ENCODE measurements at regions not wholly inside any gene's neighbourhood (a gene's known extent, or its start where the extent isn't known, plus 50 kb on each side); places are given as distances from the start of the nearest gene placed in this dataset.

DNA sequence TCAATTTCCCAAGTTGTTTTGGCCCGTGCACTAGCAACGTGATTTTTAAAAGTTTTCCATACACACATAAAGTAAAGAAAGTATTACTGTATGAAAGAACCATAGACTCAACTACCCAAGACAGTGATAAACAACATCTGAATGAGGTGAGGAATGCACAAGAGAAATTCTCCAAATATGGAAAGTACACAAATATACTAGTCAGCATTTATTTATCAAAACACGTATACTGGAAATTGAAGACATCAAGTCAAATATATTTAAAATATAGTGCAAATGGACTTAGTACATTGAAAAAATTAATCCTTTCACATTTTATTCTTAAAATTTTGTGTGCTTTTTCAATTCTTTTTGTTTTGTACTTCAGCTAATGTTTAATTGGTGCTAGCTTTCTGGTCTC, 143.6 kb downstream of the ARL4A start (continued):
- TF ChIP-seq ETS1 (IDR thresholded peaks at IDR 0.05), result no peak
- no peak for TF ChIP-seq EZH2phosphoT487 (IDR thresholded peaks at IDR 0.05; ENCODE audit: unreplicated experiment)
- TF ChIP-seq CREB1 (CRISPR knock-in tag; IDR thresholded peaks at IDR 0.05; ENCODE audit: low read depth), result no peak
- TF ChIP-seq JUNB (IDR thresholded peaks at IDR 0.05; ENCODE audit: unreplicated experiment), result no peak
- TF ChIP-seq NANOG (IDR thresholded peaks at IDR 0.05; ENCODE audit: borderline replicate concordance), result no peak

GRCh38 chr7:12833829-12834228, 146.4 kb downstream of the ARL4A start:
- TF ChIP-seq EZH2phosphoT487 (IDR thresholded peaks at IDR 0.05; ENCODE audit: unreplicated experiment), result no peak
- no peak for TF ChIP-seq CREB1 (CRISPR knock-in tag; IDR thresholded peaks at IDR 0.05; ENCODE audit: low read depth)
- TF ChIP-seq ZNF331 (CRISPR knock-in tag; IDR thresholded peaks at IDR 0.05; ENCODE audit: low read depth), result no peak
- no peak for TF ChIP-seq POLR2AphosphoS5 (IDR thresholded peaks at IDR 0.05; ENCODE audit: low read depth)
- TF ChIP-seq EZH2 (IDR thresholded peaks at IDR 0.05; ENCODE audit: low read depth, unreplicated experiment), result no peak
- no peak for TF ChIP-seq CTCF (conservative IDR thresholded peaks at IDR 0.05; ENCODE audit: low read depth in 2 of 2)
- TF ChIP-seq, protein P1, sequence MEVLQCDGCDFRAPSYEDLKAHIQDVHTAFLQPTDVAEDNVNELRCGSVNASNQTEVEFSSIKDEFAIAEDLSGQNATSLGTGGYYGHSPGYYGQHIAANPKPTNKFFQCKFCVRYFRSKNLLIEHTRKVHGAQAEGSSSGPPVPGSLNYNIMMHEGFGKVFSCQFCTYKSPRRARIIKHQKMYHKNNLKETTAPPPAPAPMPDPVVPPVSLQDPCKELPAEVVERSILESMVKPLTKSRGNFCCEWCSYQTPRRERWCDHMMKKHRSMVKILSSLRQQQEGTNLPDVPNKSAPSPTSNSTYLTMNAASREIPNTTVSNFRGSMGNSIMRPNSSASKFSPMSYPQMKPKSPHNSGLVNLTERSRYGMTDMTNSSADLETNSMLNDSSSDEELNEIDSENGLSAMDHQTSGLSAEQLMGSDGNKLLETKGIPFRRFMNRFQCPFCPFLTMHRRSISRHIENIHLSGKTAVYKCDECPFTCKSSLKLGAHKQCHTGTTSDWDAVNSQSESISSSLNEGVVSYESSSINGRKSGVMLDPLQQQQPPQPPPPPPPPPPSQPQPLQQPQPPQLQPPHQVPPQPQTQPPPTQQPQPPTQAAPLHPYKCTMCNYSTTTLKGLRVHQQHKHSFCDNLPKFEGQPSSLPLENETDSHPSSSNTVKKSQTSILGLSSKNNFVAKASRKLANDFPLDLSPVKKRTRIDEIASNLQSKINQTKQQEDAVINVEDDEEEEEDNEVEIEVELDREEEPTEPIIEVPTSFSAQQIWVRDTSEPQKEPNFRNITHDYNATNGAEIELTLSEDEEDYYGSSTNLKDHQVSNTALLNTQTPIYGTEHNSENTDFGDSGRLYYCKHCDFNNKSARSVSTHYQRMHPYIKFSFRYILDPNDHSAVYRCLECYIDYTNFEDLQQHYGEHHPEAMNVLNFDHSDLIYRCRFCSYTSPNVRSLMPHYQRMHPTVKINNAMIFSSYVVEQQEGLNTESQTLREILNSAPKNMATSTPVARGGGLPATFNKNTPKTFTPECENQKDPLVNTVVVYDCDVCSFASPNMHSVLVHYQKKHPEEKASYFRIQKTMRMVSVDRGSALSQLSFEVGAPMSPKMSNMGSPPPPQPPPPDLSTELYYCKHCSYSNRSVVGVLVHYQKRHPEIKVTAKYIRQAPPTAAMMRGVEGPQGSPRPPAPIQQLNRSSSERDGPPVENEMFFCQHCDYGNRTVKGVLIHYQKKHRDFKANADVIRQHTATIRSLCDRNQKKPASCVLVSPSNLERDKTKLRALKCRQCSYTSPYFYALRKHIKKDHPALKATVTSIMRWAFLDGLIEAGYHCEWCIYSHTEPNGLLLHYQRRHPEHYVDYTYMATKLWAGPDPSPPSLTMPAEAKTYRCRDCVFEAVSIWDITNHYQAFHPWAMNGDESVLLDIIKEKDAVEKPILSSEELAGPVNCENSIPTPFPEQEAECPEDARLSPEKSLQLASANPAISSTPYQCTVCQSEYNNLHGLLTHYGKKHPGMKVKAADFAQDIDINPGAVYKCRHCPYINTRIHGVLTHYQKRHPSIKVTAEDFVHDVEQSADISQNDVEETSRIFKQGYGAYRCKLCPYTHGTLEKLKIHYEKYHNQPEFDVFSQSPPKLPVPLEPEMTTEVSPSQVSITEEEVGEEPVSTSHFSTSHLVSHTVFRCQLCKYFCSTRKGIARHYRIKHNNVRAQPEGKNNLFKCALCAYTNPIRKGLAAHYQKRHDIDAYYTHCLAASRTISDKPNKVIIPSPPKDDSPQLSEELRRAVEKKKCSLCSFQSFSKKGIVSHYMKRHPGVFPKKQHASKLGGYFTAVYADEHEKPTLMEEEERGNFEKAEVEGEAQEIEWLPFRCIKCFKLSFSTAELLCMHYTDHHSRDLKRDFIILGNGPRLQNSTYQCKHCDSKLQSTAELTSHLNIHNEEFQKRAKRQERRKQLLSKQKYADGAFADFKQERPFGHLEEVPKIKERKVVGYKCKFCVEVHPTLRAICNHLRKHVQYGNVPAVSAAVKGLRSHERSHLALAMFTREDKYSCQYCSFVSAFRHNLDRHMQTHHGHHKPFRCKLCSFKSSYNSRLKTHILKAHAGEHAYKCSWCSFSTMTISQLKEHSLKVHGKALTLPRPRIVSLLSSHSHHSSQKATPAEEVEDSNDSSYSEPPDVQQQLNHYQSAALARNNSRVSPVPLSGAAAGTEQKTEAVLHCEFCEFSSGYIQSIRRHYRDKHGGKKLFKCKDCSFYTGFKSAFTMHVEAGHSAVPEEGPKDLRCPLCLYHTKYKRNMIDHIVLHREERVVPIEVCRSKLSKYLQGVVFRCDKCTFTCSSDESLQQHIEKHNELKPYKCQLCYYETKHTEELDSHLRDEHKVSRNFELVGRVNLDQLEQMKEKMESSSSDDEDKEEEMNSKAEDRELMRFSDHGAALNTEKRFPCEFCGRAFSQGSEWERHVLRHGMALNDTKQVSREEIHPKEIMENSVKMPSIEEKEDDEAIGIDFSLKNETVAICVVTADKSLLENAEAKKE (CRISPR knock-in tag; IDR thresholded peaks at IDR 0.05), result no peak
- no peak for TF ChIP-seq JUNB (IDR thresholded peaks at IDR 0.05; ENCODE audit: unreplicated experiment)
- TF ChIP-seq STAT1 (IDR thresholded peaks at IDR 0.05; ENCODE audit: unreplicated experiment), result no peak
- no peak for TF ChIP-seq ETS1 (IDR thresholded peaks at IDR 0.05)
- no peak for TF ChIP-seq ZNF114 (CRISPR knock-in tag; IDR thresholded peaks at IDR 0.05)
- no peak for TF ChIP-seq NANOG (IDR thresholded peaks at IDR 0.05; ENCODE audit: borderline replicate concordance)
- Mint-ChIP-seq H3K9me3 (peaks cover 30% of the 10 kb centered on the region), H3K27me3 (ENCODE audit: insufficient read depth, low read depth, poor library complexity) (no peaks in the 10 kb centered on the region), H3K4me1 (no peaks in the 10 kb centered on the region), H3K27ac (no peak overlapping the region), H3K4me3 (no peak overlapping the region), H3K36me3 (ENCODE audit: low read depth) (peaks cover 26% of the 10 kb centered on the region)
- H3K27me3 ChIP-seq (ENCODE audit: insufficient read depth), result no peaks in the 10 kb centered on the region
- no peak overlapping the region for H3K4me2 ChIP-seq
- no peak overlapping the region for H3K27ac ChIP-seq (ENCODE audit: low read depth)
- H3K4me3 ChIP-seq, result no peak overlapping the region
- ATAC-seq, result no peak
- H3K9me2 ChIP-seq (ENCODE audit: insufficient read depth), result no peaks in the 10 kb centered on the region
- no peaks in the 10 kb centered on the region for H4K20me1 ChIP-seq (replicated peaks; ENCODE audit: insufficient read depth)
- DNase-seq (ENCODE audit: low spot score), result no peak
- H3K79me2 ChIP-seq (replicated peaks; ENCODE audit: insufficient read depth), result no peaks in the 10 kb centered on the region
- peaks cover 7% of the 10 kb centered on the region; the same call in 1 of the 2 replicates for H3K36me3 ChIP-seq (ENCODE audit: insufficient read depth)
- no peaks in the 10 kb centered on the region for H3K4me1 ChIP-seq (ENCODE audit: insufficient read depth)
- H3F3A ChIP-seq (replicated peaks; ENCODE audit: low read depth), result no peaks in the 10 kb centered on the region
- no peak overlapping the region for H2AFZ ChIP-seq

All from GM23338 (cell line).